NCI-H1417 (cell line): ENCODE measurements at regions not wholly inside any gene's neighbourhood (a gene's known extent, or its start where the extent isn't known, plus 50 kb on each side); places are given as distances from the start of the nearest gene placed in this dataset.
A peak's percentile ranks its signal among the peaks of the same experiment; 100 is the strongest.
"Not testable (repeated sequence)": the region's sequence is repeated elsewhere in the genome, so short reads cannot be mapped to it uniquely, and the experiment has no call there.

Experiments used
- DNase-seq, 3 experiments: peaks; one replicate each; lab custom pipeline; 2025; lab: John Stamatoyannopoulos, UW

DNA sequence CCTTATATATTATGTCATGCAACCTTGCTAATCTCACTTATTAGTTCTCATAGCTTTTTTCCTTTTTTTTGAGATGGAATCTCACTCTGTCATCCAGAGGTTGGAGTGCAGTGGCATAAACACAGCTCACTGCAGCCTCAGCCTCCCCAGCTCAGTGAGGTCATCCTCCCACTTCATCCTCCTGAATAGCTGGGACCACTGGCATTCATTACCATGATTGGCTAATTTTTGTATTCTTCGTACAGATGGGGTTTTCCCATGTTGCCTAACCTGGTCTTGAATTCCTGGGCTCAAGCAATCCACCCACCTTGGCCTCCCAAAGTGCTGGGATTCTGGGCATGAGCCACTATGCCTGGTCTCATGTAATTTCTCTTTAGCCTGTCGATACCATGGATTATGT lies 89.1 kb upstream of the TRIM24 start:
- no peak for DNase-seq

DNA sequence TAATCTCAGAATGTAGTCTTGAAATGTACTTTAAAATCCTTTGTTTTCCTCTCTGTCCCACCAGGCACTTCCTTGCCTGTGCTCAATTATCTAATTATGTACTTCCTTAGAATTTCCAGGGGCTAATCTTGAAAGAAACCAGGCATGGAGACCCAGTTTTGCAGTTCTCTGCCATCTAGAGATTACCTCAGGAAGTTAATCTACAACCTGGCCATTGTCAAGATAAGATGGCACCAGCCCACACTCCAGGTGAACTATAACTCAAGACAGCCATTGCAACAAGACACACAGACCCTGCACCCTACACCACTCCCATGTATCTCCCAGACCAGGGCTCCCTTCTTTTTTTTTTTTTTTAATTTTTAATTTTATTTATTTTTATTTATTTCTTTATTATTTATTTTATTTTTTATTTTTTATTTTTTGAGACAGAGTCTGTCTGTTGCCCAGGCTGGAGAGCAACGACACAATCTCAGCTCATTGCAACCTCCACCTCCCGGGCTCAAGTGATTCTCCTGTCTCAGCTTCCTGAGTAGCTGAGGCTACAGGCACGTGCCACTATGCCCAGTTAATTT lies 85.9 kb upstream of the TRIM24 start:
- no peak for DNase-seq

DNA sequence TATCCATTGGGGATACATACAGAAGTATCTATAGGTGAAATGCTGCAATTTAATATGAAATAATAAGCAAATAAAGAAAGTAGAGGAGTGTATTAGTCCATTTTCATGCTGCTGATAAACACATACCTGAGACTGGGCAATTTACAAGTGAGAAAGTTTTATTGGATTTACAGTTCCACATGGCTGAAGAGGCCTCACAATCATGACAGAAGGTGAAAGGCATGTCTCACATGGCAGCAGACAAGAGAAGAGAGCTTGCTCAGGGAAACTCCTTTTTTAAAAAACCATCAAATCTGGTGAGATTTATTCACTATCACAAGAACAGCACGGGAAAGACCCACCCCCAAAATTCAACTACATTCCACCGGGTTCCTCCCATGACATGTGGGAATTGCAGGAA lies 82.8 kb upstream of the TRIM24 start:
- no peak for DNase-seq

DNA sequence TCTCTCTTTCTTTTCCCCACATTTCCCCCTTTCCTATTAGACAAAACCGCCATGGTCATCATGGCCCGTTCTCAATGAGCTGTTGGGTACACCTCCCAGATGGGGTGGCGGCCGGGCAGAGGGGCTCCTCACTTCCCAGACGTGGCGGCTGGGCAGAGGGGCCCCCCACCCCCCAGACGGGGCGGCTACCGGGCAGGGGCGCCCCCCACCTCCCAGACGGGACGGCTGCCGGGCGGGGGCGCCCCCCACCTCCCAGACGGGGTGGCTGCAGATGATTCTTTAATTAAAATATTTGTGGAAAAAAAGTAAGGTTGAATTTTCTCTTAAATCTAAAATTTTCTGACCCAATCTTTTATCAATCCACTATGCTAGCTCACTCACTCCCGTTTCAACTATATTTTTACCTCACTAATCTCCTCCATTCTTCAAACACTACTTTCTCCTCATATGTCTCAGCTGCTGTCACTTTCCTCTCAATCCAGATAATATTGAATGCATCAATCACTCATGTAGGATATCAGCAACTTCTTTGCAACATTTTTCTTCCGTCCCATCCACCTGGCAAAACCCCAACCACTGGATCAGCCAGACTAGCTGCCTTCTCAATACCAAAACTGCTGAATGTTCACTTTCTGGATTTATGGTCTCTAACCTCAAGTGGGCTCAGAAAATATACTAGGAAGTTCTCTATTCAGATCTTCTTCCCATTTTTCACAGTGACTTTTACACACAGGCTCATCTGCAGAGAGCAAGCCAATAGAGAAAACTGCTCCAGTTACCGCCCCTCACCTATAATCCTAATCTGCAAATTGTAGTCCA lies 81.1 kb upstream of the TRIM24 start:
- no peak for DNase-seq

DNA sequence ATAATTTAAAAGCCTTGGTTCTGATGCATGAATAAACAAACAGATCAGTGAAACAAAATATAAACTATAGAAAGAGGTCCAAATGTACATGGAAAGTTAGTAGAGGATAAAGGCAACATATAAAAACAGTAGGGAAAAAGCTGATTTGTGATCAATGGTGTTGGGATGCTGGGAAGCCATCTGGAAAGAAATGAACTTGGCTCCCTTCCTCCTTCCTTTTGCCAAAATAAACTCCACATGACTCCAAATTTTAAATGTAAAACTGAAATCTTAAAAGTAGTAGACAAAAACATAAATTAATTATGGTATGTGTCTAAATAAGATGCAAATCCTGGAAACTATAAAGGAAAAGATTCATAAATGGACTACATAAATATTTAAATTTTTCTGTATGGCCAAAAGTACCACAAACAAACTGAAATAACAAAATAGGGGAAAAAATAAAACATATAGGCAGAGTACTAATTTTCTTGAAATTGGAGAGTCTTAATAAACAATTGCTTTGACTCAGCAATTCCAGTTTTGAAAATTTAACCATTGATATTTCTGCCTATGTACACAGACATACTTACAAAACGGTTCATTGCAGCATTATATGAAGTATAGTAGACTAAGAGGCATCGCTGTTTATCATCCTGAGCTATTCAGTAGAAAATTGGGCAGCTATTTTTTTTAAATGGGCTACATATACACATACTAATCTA lies 77.0 kb upstream of the TRIM24 start:
- no peak for DNase-seq

DNA sequence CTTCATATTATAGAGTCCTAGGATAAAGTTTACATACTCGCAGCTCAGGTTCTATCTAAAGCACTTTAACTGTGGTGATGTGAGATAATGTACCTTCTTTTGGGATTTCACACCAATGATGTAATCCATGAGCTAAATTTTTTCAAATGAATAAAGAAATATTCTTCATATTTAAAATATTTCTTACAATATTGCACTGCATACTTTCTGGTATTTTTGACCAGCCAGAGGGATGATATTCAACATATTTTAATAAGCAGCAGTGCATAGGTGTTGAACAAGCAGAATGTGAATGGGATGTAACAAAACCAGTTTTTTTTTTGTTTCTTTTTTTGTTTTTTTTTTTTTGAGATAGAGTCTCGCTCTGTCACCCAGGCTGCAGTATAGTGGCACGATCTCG lies 73.2 kb upstream of the TRIM24 start:
- DNase-seq, result no peak

DNA sequence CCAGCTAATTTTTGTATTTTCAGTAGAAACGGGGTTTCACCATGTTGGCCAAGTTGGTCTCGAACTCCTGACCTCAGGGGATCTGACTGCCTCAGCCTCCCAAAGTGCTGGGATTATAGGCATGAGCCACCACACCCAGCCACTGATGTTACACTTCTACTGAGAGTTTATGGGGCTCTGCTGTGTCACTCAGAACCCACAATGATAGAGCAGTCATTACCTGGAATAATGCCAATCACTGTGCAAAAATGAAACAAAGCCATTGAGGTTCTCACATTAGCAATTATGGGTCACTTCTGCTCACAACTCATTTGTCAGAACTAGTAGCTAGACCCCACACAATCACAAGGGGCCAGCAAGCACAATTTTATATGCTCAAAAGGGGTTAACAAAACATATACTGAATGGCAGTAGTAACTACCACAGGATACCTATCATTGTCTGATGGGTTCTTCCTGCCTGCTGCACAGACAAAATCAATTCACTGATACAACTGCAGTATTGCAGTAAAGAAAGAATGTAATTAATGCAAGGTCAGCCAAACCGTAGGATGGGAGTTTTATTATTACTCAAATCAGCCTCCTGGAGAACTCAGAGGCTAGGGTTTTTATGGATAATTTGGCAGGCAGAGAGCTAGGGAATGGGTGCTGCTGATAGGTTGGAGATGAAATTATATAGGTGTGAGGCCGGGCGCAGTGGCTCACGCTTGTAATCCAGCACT lies 72.1 kb upstream of the TRIM24 start:
- DNase-seq, result no peak

DNA sequence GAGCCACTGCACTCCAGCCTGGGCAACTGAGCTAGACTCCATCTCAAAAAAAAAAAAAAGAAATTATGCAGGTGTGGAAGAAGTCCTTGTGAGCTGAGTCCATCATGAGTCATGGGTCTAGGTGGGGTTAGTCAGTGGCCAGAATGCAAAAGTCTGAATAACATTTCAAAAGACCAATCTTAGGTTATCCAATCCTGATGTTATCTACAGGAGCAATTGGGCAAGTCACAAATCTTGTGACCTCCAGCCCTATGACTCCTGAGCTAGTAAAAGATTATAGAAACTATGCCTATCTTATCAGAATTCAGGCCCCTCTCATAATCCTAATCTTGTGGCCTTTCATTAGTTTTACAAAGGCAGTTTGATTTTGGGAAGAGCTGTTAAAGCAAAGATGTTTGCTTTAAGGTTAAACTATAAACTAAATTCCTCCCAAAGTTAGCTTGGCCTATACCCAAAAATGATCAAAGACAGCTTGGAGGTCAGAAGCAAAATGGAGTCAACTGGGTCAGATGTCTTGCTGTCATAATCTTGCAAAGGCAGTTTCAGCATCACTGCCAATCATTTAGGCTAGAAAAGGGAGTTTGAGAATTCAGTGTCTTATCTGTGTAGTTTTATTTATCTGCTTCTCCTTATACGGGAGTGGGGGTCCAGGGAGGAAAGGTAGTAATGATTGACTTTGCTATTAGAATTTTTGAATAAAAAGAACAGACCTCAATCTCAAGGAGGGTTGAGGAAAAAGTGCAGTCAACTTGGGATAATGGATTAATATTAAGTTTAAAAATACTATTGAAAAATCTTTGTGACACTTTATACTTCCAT lies 71.2 kb upstream of the TRIM24 start:
- DNase-seq, result no peak

DNA sequence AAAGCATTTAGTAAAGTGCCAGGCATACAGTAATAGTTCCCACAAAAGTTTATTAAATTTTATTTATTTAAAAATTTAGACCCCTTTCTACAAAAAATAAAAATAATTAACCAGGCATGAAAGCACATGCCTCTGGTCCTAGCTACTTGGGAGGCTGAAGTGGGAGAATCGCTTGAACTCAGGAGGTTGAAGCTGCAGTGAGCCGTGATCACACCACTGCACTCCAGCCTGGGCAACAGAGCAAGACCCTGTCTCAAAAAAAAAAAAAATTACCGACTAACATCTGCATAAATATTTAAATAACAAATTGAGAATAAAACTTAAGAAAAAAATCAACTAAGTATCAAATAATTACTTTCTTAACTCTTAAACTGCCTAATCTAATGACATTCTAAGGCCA lies 64.3 kb upstream of the TRIM24 start:
- no peak for DNase-seq

DNA sequence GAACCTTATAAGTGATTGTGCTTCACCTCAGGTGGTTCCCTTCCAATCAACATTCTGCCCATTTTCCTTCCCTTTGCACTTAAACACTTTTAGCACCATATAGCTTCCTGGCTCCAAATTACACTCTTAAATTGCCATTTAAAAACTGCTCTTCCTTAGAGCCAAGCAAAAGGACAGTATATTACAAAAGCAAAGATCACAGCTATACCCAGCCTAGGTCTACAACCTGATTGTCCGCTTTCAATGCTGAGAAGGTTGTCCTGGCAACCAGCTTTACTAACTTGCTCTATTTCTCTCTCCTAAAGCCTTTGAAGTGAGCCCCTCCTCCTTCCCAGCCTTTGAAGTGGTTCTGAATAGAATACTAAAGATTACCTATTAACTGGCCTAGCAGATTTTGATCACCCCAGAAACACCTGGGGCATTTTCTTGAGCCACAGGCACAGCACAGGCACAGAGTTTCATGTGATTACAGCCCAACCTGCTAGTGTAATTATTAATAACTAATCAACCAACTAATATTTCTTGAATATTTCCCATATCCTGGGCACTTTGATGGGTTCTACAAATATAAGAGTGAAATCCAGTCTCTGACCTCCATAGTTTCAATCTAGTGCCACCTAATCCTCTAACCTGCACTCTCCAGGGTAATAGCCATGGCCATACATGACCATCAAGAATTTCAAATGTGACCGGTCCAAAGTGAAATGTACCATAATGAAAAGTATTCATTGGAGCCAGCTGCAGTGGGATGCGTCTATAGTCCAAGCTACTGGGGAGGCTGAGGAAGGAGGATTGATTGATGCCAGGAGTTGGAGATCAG lies 63.6 kb upstream of the TRIM24 start:
- DNase-seq, result peak in 2 of 3 experiments; percentile 32 to 73

DNA sequence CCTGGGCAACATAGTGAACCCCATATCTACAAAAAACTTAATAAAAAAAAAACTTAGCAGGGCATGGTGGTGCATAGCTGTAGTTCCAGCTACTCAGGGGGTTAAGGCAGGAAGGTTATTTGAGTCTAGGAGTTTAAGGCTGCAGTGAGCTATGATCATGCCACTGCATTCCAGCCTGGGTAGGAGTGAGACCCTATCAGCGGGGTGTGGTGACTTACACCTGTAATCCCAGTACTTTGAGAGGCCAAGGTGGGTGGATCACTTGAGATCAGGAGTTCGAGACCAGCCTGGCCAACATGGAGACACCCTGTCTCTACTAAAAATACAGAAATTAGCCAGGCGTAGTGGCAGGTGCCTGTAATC lies 63.0 kb upstream of the TRIM24 start:
- DNase-seq, result not testable (repeated sequence)

DNA sequence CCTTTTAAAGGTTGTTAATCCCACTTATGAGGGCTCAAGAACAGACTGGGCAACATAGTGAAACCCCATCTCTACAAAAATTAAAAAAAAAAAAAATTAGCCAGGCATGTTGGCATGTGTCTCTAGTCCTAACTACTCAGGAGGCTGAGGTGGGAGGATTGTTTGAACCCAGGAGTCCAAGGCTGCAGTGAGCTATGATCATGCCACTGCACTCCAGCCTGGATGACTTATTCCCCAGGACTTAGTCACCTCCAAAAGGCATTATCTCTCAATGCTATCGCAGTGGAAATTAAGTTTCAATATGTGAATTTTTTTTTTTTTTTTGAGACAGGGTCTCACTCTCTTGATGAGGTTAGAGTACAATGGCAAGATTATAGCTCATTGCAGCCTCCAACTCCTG lies 61.2 kb upstream of the TRIM24 start:
- no peak for DNase-seq

DNA sequence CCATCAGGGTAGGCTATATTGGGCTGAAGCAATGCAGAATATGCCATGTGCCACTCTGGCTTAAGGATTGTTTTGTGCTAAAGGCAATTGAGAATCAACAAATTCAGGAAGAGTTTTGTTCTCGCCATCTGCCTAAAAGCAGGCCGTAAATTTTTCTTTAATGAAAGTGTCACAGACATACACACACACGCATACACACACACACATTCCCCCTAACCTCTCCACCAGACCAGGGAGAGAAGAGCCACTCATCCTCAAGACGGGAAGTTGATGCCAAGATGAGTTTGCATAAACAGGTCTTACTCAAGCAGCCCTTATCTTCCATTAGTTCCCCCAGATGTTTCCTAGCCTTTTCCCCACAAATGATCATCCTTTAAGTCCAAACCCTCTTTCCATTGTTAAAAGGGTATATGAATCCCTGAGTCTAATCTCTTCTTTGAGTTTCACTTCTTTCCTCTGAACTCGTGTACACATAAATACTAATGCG lies 59.6 kb upstream of the TRIM24 start:
- DNase-seq, result no peak

DNA sequence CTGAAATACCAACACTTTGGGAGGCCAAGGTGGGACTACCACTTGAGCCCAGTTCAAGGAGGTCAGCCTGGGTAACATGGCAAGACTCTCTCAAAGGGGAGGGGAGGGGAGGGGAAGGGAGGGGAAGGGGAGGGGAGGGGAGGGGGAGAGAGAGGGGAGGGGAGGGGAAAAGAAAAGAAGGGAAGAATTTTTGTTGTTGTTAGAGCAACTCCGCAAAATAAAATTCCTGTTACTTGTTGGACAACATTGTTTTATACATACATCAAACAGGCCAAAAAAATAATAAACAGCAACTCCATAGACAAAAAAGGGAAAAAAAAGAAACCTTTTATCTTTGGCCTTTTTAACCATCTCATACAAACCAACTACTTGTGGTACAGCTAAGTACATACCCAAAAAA lies 57.3 kb upstream of the TRIM24 start:
- DNase-seq, result no peak

DNA sequence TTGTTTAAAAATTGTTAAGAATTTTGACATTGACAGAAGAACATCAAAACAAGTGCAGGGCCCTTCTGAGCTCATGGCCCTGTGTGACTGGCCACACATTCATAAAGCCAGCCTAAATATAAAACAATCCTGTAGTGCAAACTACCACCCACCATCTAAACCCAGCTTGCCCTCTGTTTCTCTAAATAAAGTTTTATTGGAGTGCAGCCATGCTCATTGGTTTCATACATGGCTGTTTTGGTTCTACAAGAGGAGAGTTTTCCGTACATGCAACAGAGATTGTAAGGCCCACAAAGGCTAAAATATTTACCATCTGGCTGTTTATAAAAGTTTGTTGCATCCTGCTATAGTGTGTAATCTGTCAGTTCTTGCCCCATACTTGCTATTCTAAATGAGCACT lies 54.6 kb upstream of the TRIM24 start:
- no peak for DNase-seq

DNA sequence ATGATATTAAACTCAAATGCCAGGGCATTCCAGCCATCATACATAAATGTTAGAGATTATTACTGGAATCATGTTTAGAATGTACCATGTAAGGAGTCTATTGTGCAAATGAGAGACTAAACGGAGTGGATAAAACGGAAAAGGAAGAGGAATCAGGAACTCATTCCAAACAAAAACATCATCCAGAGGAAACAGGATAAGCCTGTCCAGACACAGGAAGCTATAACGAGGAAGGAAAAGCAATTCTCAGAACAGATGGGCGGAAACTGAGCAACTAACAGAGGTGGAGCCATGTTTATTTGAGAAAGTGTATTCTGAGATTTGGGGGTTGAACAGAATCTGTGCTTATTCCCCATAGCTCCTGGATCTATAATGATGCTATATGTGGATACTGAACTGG lies 52.3 kb upstream of the TRIM24 start:
- no peak for DNase-seq
